ENCODE measurements at regions not wholly inside any gene's neighbourhood (a gene's known extent, or its start where the extent isn't known, plus 50 kb on each side); places are given as distances from the start of the nearest gene placed in this dataset.
"Not testable (repeated sequence)": the region's sequence is repeated elsewhere in the genome, so short reads cannot be mapped to it uniquely, and the experiment has no call there.

GRCh38 chr2:35116151-35116550, 1239.4 kb upstream of the CRIM1 start:
- no peak for DNase-seq (ENCODE audit: low spot score)

GRCh38 chr2:35114765-35115164, 1240.8 kb upstream of the CRIM1 start:
- DNase-seq (ENCODE audit: low spot score) = no peak

GRCh38 chr2:35112367-35112766, 1243.2 kb upstream of the CRIM1 start:
- not testable (repeated sequence) for DNase-seq (ENCODE audit: low spot score)

GRCh38 chr2:35104309-35104708, 1251.3 kb upstream of the CRIM1 start:
- DNase-seq (ENCODE audit: low spot score) = no peak

GRCh38 chr2:35099342-35099741, 1256.2 kb upstream of the CRIM1 start:
- DNase-seq (ENCODE audit: low spot score) = no peak

- no peak for DNase-seq (ENCODE audit: low spot score)
Observed at GRCh38 chr2:35082072-35082471, 1273.5 kb upstream of the CRIM1 start.

- DNase-seq (ENCODE audit: low spot score) = no peak
Observed at GRCh38 chr2:35081622-35082015, 1274.0 kb upstream of the CRIM1 start.

- DNase-seq (ENCODE audit: low spot score) = no peak
Observed at GRCh38 chr2:35081001-35081621, 1274.5 kb upstream of the CRIM1 start.

GRCh38 chr2:35080231-35080910, 1275.2 kb upstream of the CRIM1 start:
- DNase-seq (ENCODE audit: low spot score) = no peak

- no peak for DNase-seq (ENCODE audit: low spot score)
Observed at GRCh38 chr2:35067420-35067819, 1288.2 kb upstream of the CRIM1 start.

GRCh38 chr2:35063836-35064235, 1291.7 kb upstream of the CRIM1 start:
- no peak for DNase-seq (ENCODE audit: low spot score)

- DNase-seq (ENCODE audit: low spot score) = no peak
Observed at GRCh38 chr2:35035883-35036282, 1319.7 kb upstream of the CRIM1 start.

- DNase-seq (ENCODE audit: low spot score) = no peak
Observed at GRCh38 chr2:35033748-35034147, 1321.8 kb upstream of the CRIM1 start.

- no peak for DNase-seq (ENCODE audit: low spot score)
Observed at GRCh38 chr2:35023545-35023944, 1332.0 kb upstream of the CRIM1 start.

- no peak for DNase-seq (ENCODE audit: low spot score)
Observed at GRCh38 chr2:35000453-35000852, 1355.1 kb upstream of the CRIM1 start.

- DNase-seq (ENCODE audit: low spot score) = no peak
Observed at GRCh38 chr2:34998741-34999140, 1356.8 kb upstream of the CRIM1 start.

- no peak for DNase-seq (ENCODE audit: low spot score)
Observed at GRCh38 chr2:34997779-34998178, 1357.8 kb upstream of the CRIM1 start.

GRCh38 chr2:34995196-34995595, 1360.4 kb upstream of the CRIM1 start:
- no peak for DNase-seq (ENCODE audit: low spot score)

- no peak for DNase-seq (ENCODE audit: low spot score)
Observed at GRCh38 chr2:34991508-34992274, 1363.9 kb upstream of the CRIM1 start.

GRCh38 chr2:34985474-34985873, 1370.1 kb upstream of the CRIM1 start:
- DNase-seq (ENCODE audit: low spot score) = no peak

- DNase-seq (ENCODE audit: low spot score) = no peak
Observed at GRCh38 chr2:34980689-34981088, 1374.9 kb upstream of the CRIM1 start.

GRCh38 chr2:34979148-34979547, 1376.4 kb upstream of the CRIM1 start:
- no peak for DNase-seq (ENCODE audit: low spot score)

GRCh38 chr2:34961822-34962221, 1362.7 kb upstream of the FAM98A start:
- DNase-seq (ENCODE audit: low spot score) = no peak

Measured in CD4-positive, alpha-beta T cell treated with Interleukin-6 at 100 ng/mL for 8 hours (primary cell).